ENCODE measurements at regions not wholly inside any gene's neighbourhood (a gene's known extent, or its start where the extent isn't known, plus 50 kb on each side); places are given as distances from the start of the nearest gene placed in this dataset.

- no peak for TF ChIP-seq EP300 (IDR thresholded peaks at IDR 0.05)
- TF ChIP-seq CTCF (IDR thresholded peaks at IDR 0.05), result no peak
Observed at GRCh38 chr15:47950447-47950846, 170.3 kb upstream of the SLC24A5 start.
